HG03103 (cell line): ENCODE measurements at regions not wholly inside any gene's neighbourhood (a gene's known extent, or its start where the extent isn't known, plus 50 kb on each side); places are given as distances from the start of the nearest gene placed in this dataset.

Experiments used
- ATAC-seq: cut with Tn5 transposase; IDR thresholded peaks from one replicate; pipeline ENCODE4 v1.9.1; 2021; ENCODE audit warnings: low read depth; ENCODE audit not compliant: unreplicated experiment

GRCh38 chr18:65422544-65423136 lies 328.2 kb upstream of the CDH7 start:
- no peak for ATAC-seq

- ATAC-seq, result no peak
Measured at GRCh38 chr18:65415098-65415497, 335.7 kb upstream of the CDH7 start.

GRCh38 chr18:65414501-65414900 lies 336.3 kb upstream of the CDH7 start:
- ATAC-seq, result no peak

- ATAC-seq, result no peak
Measured at GRCh38 chr18:65411061-65411460, 339.8 kb upstream of the CDH7 start.

GRCh38 chr18:65409261-65409660 lies 341.6 kb upstream of the CDH7 start:
- no peak for ATAC-seq

GRCh38 chr18:65403534-65403933 lies 347.3 kb upstream of the CDH7 start:
- ATAC-seq, result no peak

- ATAC-seq, result no peak
Measured at GRCh38 chr18:65399091-65399490, 351.7 kb upstream of the CDH7 start.

- ATAC-seq, result no peak
Measured at GRCh38 chr18:65398347-65399075, 352.3 kb upstream of the CDH7 start.

GRCh38 chr18:65380986-65381385 lies 369.8 kb upstream of the CDH7 start:
- ATAC-seq, result no peak

- ATAC-seq, result no peak
Measured at GRCh38 chr18:65380571-65380970, 370.2 kb upstream of the CDH7 start.

- ATAC-seq, result no peak
Measured at GRCh38 chr18:65372904-65373303, 377.9 kb upstream of the CDH7 start.

- no peak for ATAC-seq
Measured at GRCh38 chr18:65365245-65365980, 385.4 kb upstream of the CDH7 start.

GRCh38 chr18:65363911-65364632 lies 386.7 kb upstream of the CDH7 start:
- ATAC-seq, result no peak

GRCh38 chr18:65363011-65363410 lies 387.8 kb upstream of the CDH7 start:
- ATAC-seq, result no peak

- no peak for ATAC-seq
Measured at GRCh38 chr18:65359479-65359878, 391.3 kb upstream of the CDH7 start.

- no peak for ATAC-seq
Measured at GRCh38 chr18:65358306-65358705, 392.5 kb upstream of the CDH7 start.

- no peak for ATAC-seq
Measured at GRCh38 chr18:65352186-65352585, 398.6 kb upstream of the CDH7 start.

GRCh38 chr18:65349635-65350034 lies 401.2 kb upstream of the CDH7 start:
- no peak for ATAC-seq

GRCh38 chr18:65347446-65347845 lies 403.4 kb upstream of the CDH7 start:
- ATAC-seq, result no peak

GRCh38 chr18:65346086-65346485 lies 404.7 kb upstream of the CDH7 start:
- no peak for ATAC-seq

- ATAC-seq, result no peak
Measured at GRCh38 chr18:65343571-65343970, 407.2 kb upstream of the CDH7 start.
